22Rv1 (cell line): ENCODE measurements at regions not wholly inside any gene's neighbourhood (a gene's known extent, or its start where the extent isn't known, plus 50 kb on each side); places are given as distances from the start of the nearest gene placed in this dataset.

Source experiments
- ZFX ChIP-seq: fragments of 450-650 bp; IDR thresholded peaks from 2 replicates; pipeline ENCODE4 v1.6.1; 2017; ENCODE audit warnings: antibody characterized with exemption, borderline replicate concordance
- TF ChIP-seq, protein P1 (sequence below): fragments of 450-650 bp; IDR thresholded peaks from 2 replicates; pipeline ENCODE4 v1.5.1; 2017; ENCODE audit warnings: mild to moderate bottlenecking

DNA sequence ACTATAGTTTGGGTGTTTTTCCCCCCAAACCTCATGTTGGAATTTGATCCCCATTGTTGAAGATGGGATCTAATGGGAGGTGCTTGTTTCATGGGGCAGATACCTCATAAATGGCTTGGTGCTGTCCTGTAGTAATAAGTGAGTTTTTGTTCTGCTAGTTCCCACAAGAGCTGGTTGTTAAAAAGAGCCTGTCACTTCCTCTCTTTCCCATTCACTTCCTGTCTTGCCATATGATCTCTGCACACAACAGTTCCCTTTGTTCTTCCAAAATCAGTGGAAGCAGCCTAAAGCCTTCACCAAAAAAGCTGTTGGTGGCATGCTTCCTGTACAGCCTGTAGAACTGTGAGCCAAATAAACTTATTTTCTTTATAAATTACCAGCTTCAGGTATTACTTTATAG, 768.2 kb upstream of the VRK2 start:
- TF ChIP-seq, protein P1, sequence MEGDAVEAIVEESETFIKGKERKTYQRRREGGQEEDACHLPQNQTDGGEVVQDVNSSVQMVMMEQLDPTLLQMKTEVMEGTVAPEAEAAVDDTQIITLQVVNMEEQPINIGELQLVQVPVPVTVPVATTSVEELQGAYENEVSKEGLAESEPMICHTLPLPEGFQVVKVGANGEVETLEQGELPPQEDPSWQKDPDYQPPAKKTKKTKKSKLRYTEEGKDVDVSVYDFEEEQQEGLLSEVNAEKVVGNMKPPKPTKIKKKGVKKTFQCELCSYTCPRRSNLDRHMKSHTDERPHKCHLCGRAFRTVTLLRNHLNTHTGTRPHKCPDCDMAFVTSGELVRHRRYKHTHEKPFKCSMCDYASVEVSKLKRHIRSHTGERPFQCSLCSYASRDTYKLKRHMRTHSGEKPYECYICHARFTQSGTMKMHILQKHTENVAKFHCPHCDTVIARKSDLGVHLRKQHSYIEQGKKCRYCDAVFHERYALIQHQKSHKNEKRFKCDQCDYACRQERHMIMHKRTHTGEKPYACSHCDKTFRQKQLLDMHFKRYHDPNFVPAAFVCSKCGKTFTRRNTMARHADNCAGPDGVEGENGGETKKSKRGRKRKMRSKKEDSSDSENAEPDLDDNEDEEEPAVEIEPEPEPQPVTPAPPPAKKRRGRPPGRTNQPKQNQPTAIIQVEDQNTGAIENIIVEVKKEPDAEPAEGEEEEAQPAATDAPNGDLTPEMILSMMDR = no peak
- TF ChIP-seq ZFX = no peak
